ENCODE measurements at regions not wholly inside any gene's neighbourhood (a gene's known extent, or its start where the extent isn't known, plus 50 kb on each side); places are given as distances from the start of the nearest gene placed in this dataset.

DNA sequence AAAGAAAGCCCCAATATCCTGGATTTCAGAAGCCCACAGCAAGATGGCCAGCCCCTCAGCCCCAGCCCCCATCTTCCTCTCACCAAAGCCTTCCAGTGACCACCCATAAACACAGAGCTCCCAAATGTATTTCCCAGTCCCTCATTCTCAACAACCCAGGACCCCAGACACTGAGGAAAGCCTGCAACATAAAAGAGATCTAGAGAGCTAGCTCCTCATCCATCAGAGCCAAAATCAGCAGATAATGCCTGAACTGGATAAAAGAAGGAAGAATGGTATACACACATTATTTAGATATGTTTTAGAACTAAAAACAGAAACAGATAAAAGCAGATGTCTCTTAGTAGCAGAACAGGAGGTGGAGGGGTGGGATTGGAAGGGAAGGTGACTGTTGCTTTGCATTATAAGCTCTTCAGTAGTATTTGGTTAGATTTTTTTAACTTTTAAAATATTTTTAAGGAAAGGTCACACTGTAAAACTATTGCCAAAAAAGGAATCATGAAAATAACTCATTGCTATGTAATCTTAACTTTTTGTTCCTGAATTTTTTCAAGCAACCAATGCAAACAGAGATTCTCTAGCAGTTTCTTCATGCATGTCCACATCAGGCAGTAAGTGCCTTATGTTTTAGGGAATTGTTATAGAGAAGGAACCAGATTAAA is 144.2 kb upstream of the PKDCC start:
- TF ChIP-seq CTCF (IDR thresholded peaks at IDR 0.05) (no peak), POLR2A (IDR thresholded peaks at IDR 0.05) (no peak)

Measured in thyroid gland (tissue), 4 donors.